ENCODE measurements at regions not wholly inside any gene's neighbourhood (a gene's known extent, or its start where the extent isn't known, plus 50 kb on each side); places are given as distances from the start of the nearest gene placed in this dataset.
"Not testable (repeated sequence)": the region's sequence is repeated elsewhere in the genome, so short reads cannot be mapped to it uniquely, and the experiment has no call there.

- H3K9me3 Mint-ChIP-seq = peaks cover 5 to 19% of the 10 kb centered on the region in 2 donors
- no peak overlapping the region for H3K4me3 ChIP-seq (ENCODE audit: low read length)
- no peak for TF ChIP-seq CTCF (IDR thresholded peaks at IDR 0.05)
- no peaks in the 10 kb centered on the region for H3K36me3 Mint-ChIP-seq
- H3K27me3 ChIP-seq (ENCODE audit: control insufficient read depth, insufficient read depth, low read length) = no peaks in the 10 kb centered on the region
- ATAC-seq (no peak), DNase-seq (no peak)
- intact Hi-C loops (cut with micrococcal nuclease) = no loop called here
- H3K27ac Mint-ChIP-seq = no peak overlapping the region
- H3K27ac ChIP-seq (ENCODE audit: low read length) = no peak overlapping the region
- H3K27me3 Mint-ChIP-seq (ENCODE audit: low read depth in 2 of 2) = no peaks in the 10 kb centered on the region
- 81% methylated on average over 3 of the region's 3 CpGs for WGBS (ENCODE audit: insufficient coverage)
- H3K4me1 Mint-ChIP-seq = no peaks in the 10 kb centered on the region
- no peaks in the 10 kb centered on the region for H3K4me1 ChIP-seq (ENCODE audit: control insufficient read depth, insufficient read depth, low read length)
- H3K4me3 Mint-ChIP-seq = no peak overlapping the region
- H3K9me3 ChIP-seq (ENCODE audit: control insufficient read depth, insufficient read depth, low read length) = no peaks in the 10 kb centered on the region
- H3K36me3 ChIP-seq (ENCODE audit: control insufficient read depth, insufficient read depth, low read length) = no peaks in the 10 kb centered on the region
These were observed 1178.0 kb downstream of the REEP3 start for GRCh38 chr10:64699244-64699643.

GRCh38 chr10:64702086-64702485 lies 1180.9 kb downstream of the REEP3 start:
- ATAC-seq; H3K27ac Mint-ChIP-seq; H3K4me3 Mint-ChIP-seq; H3K4me1 ChIP-seq (ENCODE audit: control insufficient read depth, insufficient read depth, low read length); H3K36me3 Mint-ChIP-seq; intact Hi-C loops (cut with micrococcal nuclease); DNase-seq; H3K36me3 ChIP-seq (ENCODE audit: control insufficient read depth, insufficient read depth, low read length); H3K4me1 Mint-ChIP-seq; H3K27me3 Mint-ChIP-seq (ENCODE audit: low read depth in 2 of 2); H3K4me3 ChIP-seq (ENCODE audit: low read length); H3K9me3 ChIP-seq (ENCODE audit: control insufficient read depth, insufficient read depth, low read length); H3K27ac ChIP-seq (ENCODE audit: low read length); H3K27me3 ChIP-seq (ENCODE audit: control insufficient read depth, insufficient read depth, low read length): not testable (repeated sequence)
- 45% methylated on average over 3 of the region's 3 CpGs for WGBS (ENCODE audit: insufficient coverage)
- peaks cover 7 to 21% of the 10 kb centered on the region in 2 donors for H3K9me3 Mint-ChIP-seq

- Histone ChIP-seq H3K36me3 (ENCODE audit: control insufficient read depth, insufficient read depth, low read length) (no peaks in the 10 kb centered on the region), H3K27ac (ENCODE audit: low read length) (no peak overlapping the region), H3K4me3 (ENCODE audit: low read length) (no peak overlapping the region), H3K4me1 (ENCODE audit: control insufficient read depth, insufficient read depth, low read length) (no peaks in the 10 kb centered on the region), H3K27me3 (ENCODE audit: control insufficient read depth, insufficient read depth, low read length) (no peaks in the 10 kb centered on the region), H3K9me3 (ENCODE audit: control insufficient read depth, insufficient read depth, low read length) (peaks cover 5% of the 10 kb centered on the region)
- no peak for TF ChIP-seq CTCF (IDR thresholded peaks at IDR 0.05)
- DNase-seq (no peak), ATAC-seq (no peak)
- Mint-ChIP-seq H3K9me3 (peaks cover 5 to 14% of the 10 kb centered on the region in 2 donors), H3K36me3 (no peaks in the 10 kb centered on the region), H3K27ac (no peak overlapping the region), H3K4me1 (no peaks in the 10 kb centered on the region), H3K4me3 (no peak overlapping the region), H3K27me3 (ENCODE audit: low read depth in 2 of 2) (no peaks in the 10 kb centered on the region)
- WGBS (ENCODE audit: insufficient coverage) = 90% methylated on average over 3 of the region's 3 CpGs
- intact Hi-C loops (cut with micrococcal nuclease) = no loop called here
These were observed 1187.9 kb downstream of the REEP3 start for GRCh38 chr10:64708884-64709681.

- H3K4me1 ChIP-seq (ENCODE audit: control insufficient read depth, insufficient read depth, low read length) = no peaks in the 10 kb centered on the region
- no peak for ATAC-seq
- H3K27ac Mint-ChIP-seq = no peak overlapping the region
These were observed 1205.3 kb downstream of the REEP3 start for GRCh38 chr10:64726466-64726865.

More at GRCh38 chr10:64726466-64726865, 1205.3 kb downstream of the REEP3 start:
- H3K4me3 Mint-ChIP-seq = no peak overlapping the region
- H3K4me1 Mint-ChIP-seq = no peaks in the 10 kb centered on the region
- H3K36me3 Mint-ChIP-seq = no peaks in the 10 kb centered on the region
- H3K27me3 ChIP-seq (ENCODE audit: control insufficient read depth, insufficient read depth, low read length) = no peaks in the 10 kb centered on the region
- H3K4me3 ChIP-seq (ENCODE audit: low read length) = no peak overlapping the region
- no peaks in the 10 kb centered on the region for H3K36me3 ChIP-seq (ENCODE audit: control insufficient read depth, insufficient read depth, low read length)
- H3K9me3 Mint-ChIP-seq = peaks cover 10 to 24% of the 10 kb centered on the region in 2 donors
- intact Hi-C loops (cut with micrococcal nuclease) = no loop called here
- no peak for DNase-seq
- no peak for TF ChIP-seq CTCF (IDR thresholded peaks at IDR 0.05)
- H3K27me3 Mint-ChIP-seq (ENCODE audit: low read depth in 2 of 2) = no peaks in the 10 kb centered on the region
- H3K27ac ChIP-seq (ENCODE audit: low read length) = no peak overlapping the region
- peaks cover 10% of the 10 kb centered on the region for H3K9me3 ChIP-seq (ENCODE audit: control insufficient read depth, insufficient read depth, low read length)

All from natural killer cell (primary cell).